Caco-2 (cell line): ENCODE measurements at regions not wholly inside any gene's neighbourhood (a gene's known extent, or its start where the extent isn't known, plus 50 kb on each side); places are given as distances from the start of the nearest gene placed in this dataset. TPM values are rescaled to one million over a fixed set of nuclear protein-coding genes. Genes with fewer than 3 reads are reported as not detected.

ENCODE experiments used
- BruUV-seq: library from RNA; stranded (reverse); fragments of 400-500 nt; replicated peaks from 2 replicates; lab custom pipeline; 2021; lab: Mats Ljungman, UMichigan
- CTCF ChIA-PET: fragments of 300-600 bp; sonication (Branson Sonifier 250); formaldehyde crosslinking; loops from one replicate; lab custom pipeline; 2022; ENCODE audit warnings: antibody characterized with exemption; lab: Charles Lee
- POLR2A ChIA-PET: fragments of 300-600 bp; sonication (Branson Sonifier 250); formaldehyde crosslinking; loops from one replicate; lab custom pipeline; 2022; ENCODE audit warnings: antibody characterized with exemption; lab: Charles Lee
- DNase-seq, 2 experiments: peaks; one replicate each; pipeline versions ENCODE4 v3.0.0 to v3.0.0-alpha.2; 2020 to 2022
- H3K27me3 ChIP-seq: replicated peaks from 2 replicates; pipeline ENCODE4 v1.6.0; 2011; ENCODE audit warnings: low read length; ENCODE audit not compliant: control insufficient read depth, insufficient read depth
- H3K36me3 ChIP-seq: 2 replicates; pipeline ENCODE4 v1.5.1; 2011; ENCODE audit warnings: low read length; ENCODE audit not compliant: control insufficient read depth, insufficient read depth
- H3K4me1 ChIP-seq: fragments of 250-450 bp; sonication (Bioruptor Pico); 2 replicates; pipeline ENCODE4 v1.5.1; 2020; ENCODE audit warnings: mild to moderate bottlenecking
- H3K4me3 ChIP-seq: 2 replicates; pipeline ENCODE4 v1.5.1; 2011; ENCODE audit warnings: low read depth, mild to moderate bottlenecking, control low read depth, low read length
- H3K9me3 ChIP-seq: fragments of 250-450 bp; sonication (Bioruptor Pico); 2 replicates; pipeline ENCODE4 v1.5.1; 2020; ENCODE audit warnings: mild to moderate bottlenecking, moderate library complexity
- H3K27ac Mint-ChIP-seq: one replicate; pipeline ENCODE4 v1.8.0; 2022; ENCODE audit warnings: mixed read lengths; ENCODE audit not compliant: unreplicated experiment
- H3K27me3 Mint-ChIP-seq: one replicate; pipeline ENCODE4 v1.8.0; 2022; ENCODE audit warnings: mixed read lengths; ENCODE audit not compliant: insufficient read depth, unreplicated experiment
- H3K36me3 Mint-ChIP-seq: one replicate; pipeline ENCODE4 v1.8.0; 2022; ENCODE audit warnings: mild to moderate bottlenecking, mixed read lengths; ENCODE audit not compliant: insufficient read depth, unreplicated experiment
- H3K4me1 Mint-ChIP-seq: one replicate; pipeline ENCODE4 v1.8.0; 2022; ENCODE audit warnings: low read depth, mixed read lengths; ENCODE audit not compliant: unreplicated experiment
- H3K4me3 Mint-ChIP-seq: one replicate; pipeline ENCODE4 v1.8.0; 2022; ENCODE audit warnings: mild to moderate bottlenecking, moderate library complexity, mixed read lengths; ENCODE audit not compliant: unreplicated experiment
- H3K9me3 Mint-ChIP-seq: one replicate; pipeline ENCODE4 v1.8.0; 2022; ENCODE audit warnings: mixed read lengths; ENCODE audit not compliant: unreplicated experiment
- intact Hi-C: fragments of 100-400 bp; cut with micrococcal nuclease; formaldehyde crosslinking; loops from one replicate; pipeline ENCODE4 v1.10.0; 2022; ENCODE audit not compliant: unreplicated experiment
- microRNA-seq: library from miRNA; unstranded; fragments of <30 nt; microRNA quantifications from one replicate; pipeline ENCODE4 v1.2.0, GENCODE V29; 2022
- TF ChIP-seq, protein P1 (sequence below), 2 experiments: fragments of 200-600 bp in 1 of 2; IDR thresholded peaks; 1 replicate in 1 of 2; 2 replicates in 1 of 2; pipeline versions ENCODE4 v1.5.1 to v1.8.0; 2011 to 2022; ENCODE audit warnings: antibody characterized with exemption in 1 of 2, control low read depth in 1 of 2, inconsistent platforms in 1 of 2, low read depth in 1 of 2, low read length in 1 of 2, mild to moderate bottlenecking in 1 of 2, moderate library complexity in 1 of 2; ENCODE audit not compliant: insufficient read depth in 1 of 2, severe bottlenecking in 1 of 2, unreplicated experiment in 1 of 2

DNA sequence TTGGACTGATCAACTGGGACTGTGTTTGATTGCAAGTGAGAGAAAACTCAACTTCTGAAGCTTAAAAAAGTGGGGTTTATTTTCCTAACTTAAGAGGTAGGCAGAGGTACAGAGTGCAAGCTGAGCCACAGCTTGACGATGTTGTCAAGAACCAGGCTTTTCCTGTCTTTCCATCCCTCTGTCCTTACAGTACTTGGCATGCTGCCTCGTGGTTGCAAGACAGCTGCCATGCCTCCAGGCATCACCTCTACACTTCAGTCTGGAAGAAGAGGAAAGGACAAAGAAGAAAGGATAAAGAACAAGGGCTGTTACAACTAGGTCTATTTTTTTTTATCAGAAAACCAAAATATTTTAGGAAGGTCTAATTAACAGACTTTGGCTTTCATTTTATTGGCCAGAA lies 51.8 kb upstream of the GALNT15 start:
- Mint-ChIP-seq H3K27ac (no peak overlapping the region), H3K4me3 (no peak overlapping the region), H3K36me3 (no peaks in the 10 kb centered on the region), H3K9me3 (no peaks in the 10 kb centered on the region), H3K27me3 (no peaks in the 10 kb centered on the region), H3K4me1 (no peaks in the 10 kb centered on the region)
- Histone ChIP-seq H3K36me3 (no peaks in the 10 kb centered on the region), H3K4me3 (no peak overlapping the region), H3K4me1 (no peaks in the 10 kb centered on the region), H3K27me3 (no peaks in the 10 kb centered on the region), H3K9me3 (no peaks in the 10 kb centered on the region)
- TF ChIP-seq, protein P1, sequence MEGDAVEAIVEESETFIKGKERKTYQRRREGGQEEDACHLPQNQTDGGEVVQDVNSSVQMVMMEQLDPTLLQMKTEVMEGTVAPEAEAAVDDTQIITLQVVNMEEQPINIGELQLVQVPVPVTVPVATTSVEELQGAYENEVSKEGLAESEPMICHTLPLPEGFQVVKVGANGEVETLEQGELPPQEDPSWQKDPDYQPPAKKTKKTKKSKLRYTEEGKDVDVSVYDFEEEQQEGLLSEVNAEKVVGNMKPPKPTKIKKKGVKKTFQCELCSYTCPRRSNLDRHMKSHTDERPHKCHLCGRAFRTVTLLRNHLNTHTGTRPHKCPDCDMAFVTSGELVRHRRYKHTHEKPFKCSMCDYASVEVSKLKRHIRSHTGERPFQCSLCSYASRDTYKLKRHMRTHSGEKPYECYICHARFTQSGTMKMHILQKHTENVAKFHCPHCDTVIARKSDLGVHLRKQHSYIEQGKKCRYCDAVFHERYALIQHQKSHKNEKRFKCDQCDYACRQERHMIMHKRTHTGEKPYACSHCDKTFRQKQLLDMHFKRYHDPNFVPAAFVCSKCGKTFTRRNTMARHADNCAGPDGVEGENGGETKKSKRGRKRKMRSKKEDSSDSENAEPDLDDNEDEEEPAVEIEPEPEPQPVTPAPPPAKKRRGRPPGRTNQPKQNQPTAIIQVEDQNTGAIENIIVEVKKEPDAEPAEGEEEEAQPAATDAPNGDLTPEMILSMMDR (IDR thresholded peaks at IDR 0.05; ENCODE audit: insufficient read depth in 1 of 2, low read depth in 1 of 2, low read length in 1 of 2, severe bottlenecking in 1 of 2, unreplicated experiment in 1 of 2): no peak
- intact Hi-C loops: no loop called here
- DNase-seq: no peak
- ChIA-PET POLR2A (no interaction called here), CTCF (no interaction called here)
- BruUV-seq: no TSS peak

DNA sequence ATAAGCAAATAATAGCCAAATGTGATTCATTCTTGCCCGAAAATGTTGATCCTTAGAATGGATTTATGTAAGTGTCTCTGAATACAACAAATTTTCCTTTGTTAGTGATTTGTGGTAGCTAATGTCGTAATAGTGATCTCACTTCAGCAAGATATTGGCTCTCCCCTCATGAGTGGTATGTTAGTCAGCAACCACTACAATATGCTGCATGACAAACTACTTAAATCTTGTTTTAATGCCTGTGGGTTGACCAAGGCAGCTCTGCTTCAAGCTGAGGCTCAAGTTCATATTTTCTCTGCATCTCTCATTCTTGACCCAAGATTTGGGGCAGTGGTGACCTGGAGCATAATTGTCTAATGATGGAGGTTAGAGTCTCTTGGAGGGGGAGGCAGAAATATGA lies 49.8 kb upstream of the GALNT15 start:
- no peaks in the 10 kb centered on the region for H3K27me3 Mint-ChIP-seq
- H3K36me3 ChIP-seq: no peaks in the 10 kb centered on the region
- intact Hi-C loops: no loop called here
- no peak overlapping the region for H3K4me3 Mint-ChIP-seq
- no peak overlapping the region for H3K27ac Mint-ChIP-seq
- TF ChIP-seq, protein P1 (IDR thresholded peaks at IDR 0.05; ENCODE audit: insufficient read depth in 1 of 2, low read depth in 1 of 2, low read length in 1 of 2, severe bottlenecking in 1 of 2, unreplicated experiment in 1 of 2): no peak
- DNase-seq: no peak
- no peaks in the 10 kb centered on the region for H3K36me3 Mint-ChIP-seq
- ChIA-PET POLR2A (no interaction called here), CTCF (no interaction called here)
- H3K4me1 ChIP-seq: no peaks in the 10 kb centered on the region
- no peaks in the 10 kb centered on the region for H3K9me3 ChIP-seq
- no peaks in the 10 kb centered on the region for H3K4me1 Mint-ChIP-seq
- BruUV-seq: no TSS peak
- no peaks in the 10 kb centered on the region for H3K27me3 ChIP-seq
- H3K4me3 ChIP-seq: no peak overlapping the region
- no peaks in the 10 kb centered on the region for H3K9me3 Mint-ChIP-seq

Small RNA genes lying in the stretch of these regions (microRNA-seq; reads per million reads assigned to microRNA genes)
- gene MIR563: not detected
